SK-N-SH (cell line): ENCODE measurements at regions not wholly inside any gene's neighbourhood (a gene's known extent, or its start where the extent isn't known, plus 50 kb on each side); places are given as distances from the start of the nearest gene placed in this dataset.
A peak's percentile ranks its signal among the peaks of the same experiment; 100 is the strongest.

ENCODE experiments used
- CTCF ChIA-PET: fragments of 300-600, 350-600 bp; formaldehyde crosslinking; extraction: SDS; loops from one replicate; lab custom pipeline; 2021; lab: Yijun Ruan, JAX
- POLR2A ChIA-PET: fragments of 350-600 bp; sonication (Branson Sonifier 250); formaldehyde crosslinking; extraction: SDS; loops from one replicate; lab custom pipeline; 2020; ENCODE audit warnings: antibody characterized with exemption, inconsistent platforms; lab: Yijun Ruan, JAX
- DNase-seq: peaks from one replicate; pipeline ENCODE4 v3.0.0; 2012
- H2AFZ ChIP-seq: fragments of 200-600 bp; sonication (generic); 2 replicates; pipeline ENCODE4 v1.8.1; 2016; ENCODE audit warnings: antibody characterized with exemption, mild to moderate bottlenecking, low read depth
- H3F3A ChIP-seq: fragments of 200-600 bp; sonication (generic); replicated peaks from 2 replicates; pipeline ENCODE3; 2016; ENCODE audit warnings: antibody characterized with exemption, mild to moderate bottlenecking; ENCODE audit not compliant: insufficient read depth
- H3K27ac ChIP-seq, 2 experiments: fragments of 200-500 bp in 1 of 2; fragments of 200-600 bp in 1 of 2; sonication (Bioruptor generic) in 1 of 2; sonication (generic), shearing (Covaris generic) in 1 of 2; 2 replicates each; pipeline versions ENCODE4 v1.5.1 to v1.6.1; 2014 to 2016; ENCODE audit warnings: low read depth in 2 of 2, inconsistent platforms in 1 of 2, low read length in 1 of 2, mild to moderate bottlenecking in 1 of 2, mixed read lengths in 1 of 2
- H3K27me3 ChIP-seq: fragments of 200-600 bp; sonication (generic), shearing (Covaris generic); 2 replicates; pipeline ENCODE4 v1.6.1; 2016; ENCODE audit warnings: mixed run types; ENCODE audit not compliant: insufficient read depth
- H3K36me3 ChIP-seq, 2 experiments: fragments of 200-500 bp in 1 of 2; fragments of 200-600 bp in 1 of 2; sonication (Bioruptor generic) in 1 of 2; sonication (generic) in 1 of 2; replicated peaks in 1 of 2; 2 replicates each; pipeline versions ENCODE3 to v1.5.1; 2014 to 2016; ENCODE audit warnings: low read length in 1 of 2, mild to moderate bottlenecking in 1 of 2; ENCODE audit not compliant: insufficient read depth in 2 of 2, control insufficient read depth in 1 of 2
- H3K4me1 ChIP-seq, 2 experiments: fragments of 200-500 bp in 1 of 2; fragments of 200-600 bp in 1 of 2; sonication (Bioruptor generic) in 1 of 2; sonication (generic), shearing (Covaris generic) in 1 of 2; 2 replicates each; pipeline versions ENCODE4 v1.5.1 to v1.6.1; 2014 to 2016; ENCODE audit warnings: low read depth in 1 of 2, low read length in 1 of 2, mixed run types in 1 of 2; ENCODE audit not compliant: insufficient read depth in 2 of 2, control insufficient read depth in 1 of 2
- H3K4me2 ChIP-seq: fragments of 200-600 bp; sonication (generic), shearing (Covaris generic); 2 replicates; pipeline ENCODE4 v1.6.1; 2017; ENCODE audit warnings: mixed run types
- H3K4me3 ChIP-seq, 2 experiments: fragments of 200-500 bp in 1 of 2; fragments of 200-600 bp in 1 of 2; sonication (Bioruptor generic) in 1 of 2; sonication (generic), shearing (Covaris generic) in 1 of 2; 2 replicates each; pipeline versions ENCODE4 v1.5.1 to v1.8.1; 2014 to 2016; ENCODE audit warnings: low read depth in 2 of 2, inconsistent platforms in 1 of 2, low read length in 1 of 2, mild to moderate bottlenecking in 1 of 2, mixed read lengths in 1 of 2, moderate library complexity in 1 of 2
- H3K79me2 ChIP-seq: fragments of 200-600 bp; sonication (generic); 2 replicates; pipeline ENCODE4 v1.8.1; 2017; ENCODE audit warnings: mild to moderate bottlenecking; ENCODE audit not compliant: insufficient read depth
- H3K9ac ChIP-seq: fragments of 200-600 bp; sonication (generic); 2 replicates; pipeline ENCODE4 v1.6.1; 2017; ENCODE audit warnings: mixed run types
- H3K9me2 ChIP-seq: fragments of 200-600 bp; sonication (generic); 2 replicates; pipeline ENCODE4 v1.6.1; 2017; ENCODE audit warnings: mixed run types
- H3K9me3 ChIP-seq: fragments of 200-600 bp; sonication (generic); 2 replicates; pipeline ENCODE4 v1.6.1; 2017; ENCODE audit warnings: mixed run types, mild to moderate bottlenecking, moderate library complexity
- H4K20me1 ChIP-seq: fragments of 200-600 bp; sonication (generic); 2 replicates; pipeline ENCODE4 v1.6.1; 2017; ENCODE audit warnings: mild to moderate bottlenecking, mixed run types; ENCODE audit not compliant: insufficient read depth
- CHD2 ChIP-seq: fragments of 150-350 bp; IDR thresholded peaks from 2 replicates; pipeline ENCODE4 v1.6.1; 2018; ENCODE audit warnings: low read length; ENCODE audit not compliant: partially characterized antibody
- FOSL2 ChIP-seq: IDR thresholded peaks from 2 replicates; pipeline ENCODE4 v1.4.0; 2012; ENCODE audit warnings: low read depth, mild to moderate bottlenecking, moderate library complexity, borderline replicate concordance
- FOXJ3 ChIP-seq: sonication (generic); formaldehyde crosslinking; IDR thresholded peaks from 2 replicates; pipeline ENCODE4 v1.5.1; 2020; ENCODE audit warnings: mild to moderate bottlenecking, missing genetic modification reagents
- FOXM1 ChIP-seq: IDR thresholded peaks from 2 replicates; pipeline ENCODE4 v1.4.0; 2012; ENCODE audit warnings: low read depth, mild to moderate bottlenecking
- GATA2 ChIP-seq: sonication (generic); formaldehyde crosslinking; IDR thresholded peaks from 2 replicates; pipeline ENCODE4 v1.5.0; 2020; ENCODE audit warnings: mild to moderate bottlenecking, missing genetic modification reagents
- MAX ChIP-seq: IDR thresholded peaks from 2 replicates; pipeline ENCODE4 v1.4.0; 2012; ENCODE audit warnings: low read depth
- MEF2A ChIP-seq: IDR thresholded peaks from 2 replicates; pipeline ENCODE4 v1.4.0; 2012; ENCODE audit warnings: low read depth, borderline replicate concordance
- MXI1 ChIP-seq: IDR thresholded peaks from 2 replicates; pipeline ENCODE4 v1.6.1; 2012; ENCODE audit warnings: mild to moderate bottlenecking, low read depth, low read length, improper control_type of control experiment
- POLR2AphosphoS5 ChIP-seq: IDR thresholded peaks from 2 replicates; pipeline ENCODE4 v1.6.1; 2012; ENCODE audit warnings: low read depth, low read length
- RAD21 ChIP-seq: IDR thresholded peaks from 2 replicates; pipeline ENCODE4 v1.6.1; 2012; ENCODE audit warnings: mild to moderate bottlenecking, low read length
- REST ChIP-seq: IDR thresholded peaks from 2 replicates; pipeline ENCODE4 v1.6.1; 2012; ENCODE audit warnings: mild to moderate bottlenecking, low read depth, low read length, moderate library complexity
- RXRA ChIP-seq: IDR thresholded peaks from 2 replicates; pipeline ENCODE4 v1.4.0; 2012; ENCODE audit warnings: low read depth, mild to moderate bottlenecking, borderline replicate concordance
- SIN3A ChIP-seq: IDR thresholded peaks from 2 replicates; pipeline ENCODE4 v1.6.1; 2012; ENCODE audit warnings: low read depth, mild to moderate bottlenecking, low read length, moderate library complexity, borderline replicate concordance
- TEAD4 ChIP-seq: IDR thresholded peaks from 2 replicates; pipeline ENCODE4 v1.4.0; 2012; ENCODE audit warnings: mild to moderate bottlenecking, borderline replicate concordance; ENCODE audit not compliant: insufficient read depth
- ZBTB33 ChIP-seq: IDR thresholded peaks from 2 replicates; pipeline ENCODE4 v1.4.0; 2012; ENCODE audit warnings: low read depth, borderline replicate concordance
- WGBS: methylation state at CpG from one replicate; pipeline ENCODE4 v1.1.6; 2017; ENCODE audit warnings: low lambda C conversion rate; 5-methylcytosine and 5-hydroxymethylcytosine counted together
- TF ChIP-seq, protein P1 (sequence below): fragments of 200-600 bp; sonication (generic); IDR thresholded peaks from 2 replicates; pipeline ENCODE4 v1.6.1; 2017; ENCODE audit warnings: antibody characterized with exemption, mild to moderate bottlenecking, moderate library complexity
- TF ChIP-seq, protein P2 (sequence below): fragments of 150-350 bp; IDR thresholded peaks from 2 replicates; pipeline ENCODE4 v1.6.1; 2016; ENCODE audit warnings: mild to moderate bottlenecking, low read depth, low read length
- TF ChIP-seq, protein P3 (sequence below): fragments of 150-350 bp; IDR thresholded peaks from 2 replicates; pipeline ENCODE4 v1.6.1; 2017; ENCODE audit warnings: antibody characterized with exemption, low read length, low read depth, borderline replicate concordance

DNA sequence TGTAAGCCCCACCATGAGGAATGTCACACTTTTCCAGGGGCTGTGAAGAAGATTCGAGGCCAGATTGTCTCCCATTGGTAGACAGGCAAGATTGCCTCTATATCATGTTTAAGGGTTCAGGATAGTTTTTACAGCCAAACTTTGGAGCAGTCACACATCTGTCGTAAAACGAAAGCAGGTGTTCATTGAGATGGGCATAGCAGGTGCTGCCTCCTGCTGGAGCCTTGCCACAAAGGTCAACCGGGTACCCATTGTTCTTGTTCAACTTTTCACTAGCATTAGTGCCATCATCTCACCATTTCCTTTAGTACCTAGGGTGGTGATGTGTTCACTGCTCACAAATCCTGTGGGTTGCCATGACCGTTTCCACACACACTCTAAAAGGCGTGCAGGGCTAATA is 198.3 kb downstream of the HTR1B start:
- Histone ChIP-seq H3K27ac (no peak overlapping the region), H3K79me2 (no peaks in the 10 kb centered on the region), H3K27me3 (no peaks in the 10 kb centered on the region), H2AFZ (no peak overlapping the region), H3F3A (no peaks in the 10 kb centered on the region), H3K4me2 (no peak overlapping the region), H3K4me3 (no peak overlapping the region), H3K9me3 (no peaks in the 10 kb centered on the region), H3K9me2 (no peaks in the 10 kb centered on the region), H4K20me1 (no peaks in the 10 kb centered on the region), H3K9ac (no peak overlapping the region), H3K4me1 (no peaks in the 10 kb centered on the region), H3K36me3 (no peaks in the 10 kb centered on the region)
- whole genome bisulfite sequencing: 31% methylated on average over 6 of the region's 6 CpGs
- DNase-seq: no peak
- no peak for TF ChIP-seq TEAD4
- TF ChIP-seq, protein P1, sequence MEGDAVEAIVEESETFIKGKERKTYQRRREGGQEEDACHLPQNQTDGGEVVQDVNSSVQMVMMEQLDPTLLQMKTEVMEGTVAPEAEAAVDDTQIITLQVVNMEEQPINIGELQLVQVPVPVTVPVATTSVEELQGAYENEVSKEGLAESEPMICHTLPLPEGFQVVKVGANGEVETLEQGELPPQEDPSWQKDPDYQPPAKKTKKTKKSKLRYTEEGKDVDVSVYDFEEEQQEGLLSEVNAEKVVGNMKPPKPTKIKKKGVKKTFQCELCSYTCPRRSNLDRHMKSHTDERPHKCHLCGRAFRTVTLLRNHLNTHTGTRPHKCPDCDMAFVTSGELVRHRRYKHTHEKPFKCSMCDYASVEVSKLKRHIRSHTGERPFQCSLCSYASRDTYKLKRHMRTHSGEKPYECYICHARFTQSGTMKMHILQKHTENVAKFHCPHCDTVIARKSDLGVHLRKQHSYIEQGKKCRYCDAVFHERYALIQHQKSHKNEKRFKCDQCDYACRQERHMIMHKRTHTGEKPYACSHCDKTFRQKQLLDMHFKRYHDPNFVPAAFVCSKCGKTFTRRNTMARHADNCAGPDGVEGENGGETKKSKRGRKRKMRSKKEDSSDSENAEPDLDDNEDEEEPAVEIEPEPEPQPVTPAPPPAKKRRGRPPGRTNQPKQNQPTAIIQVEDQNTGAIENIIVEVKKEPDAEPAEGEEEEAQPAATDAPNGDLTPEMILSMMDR: peak; percentile 21
- 0 out of 2 replicates have a peak, but pooled peaks have one; percentile 8 for TF ChIP-seq RAD21
- ChIA-PET POLR2A (no interaction called here), CTCF (no interaction called here)

DNA sequence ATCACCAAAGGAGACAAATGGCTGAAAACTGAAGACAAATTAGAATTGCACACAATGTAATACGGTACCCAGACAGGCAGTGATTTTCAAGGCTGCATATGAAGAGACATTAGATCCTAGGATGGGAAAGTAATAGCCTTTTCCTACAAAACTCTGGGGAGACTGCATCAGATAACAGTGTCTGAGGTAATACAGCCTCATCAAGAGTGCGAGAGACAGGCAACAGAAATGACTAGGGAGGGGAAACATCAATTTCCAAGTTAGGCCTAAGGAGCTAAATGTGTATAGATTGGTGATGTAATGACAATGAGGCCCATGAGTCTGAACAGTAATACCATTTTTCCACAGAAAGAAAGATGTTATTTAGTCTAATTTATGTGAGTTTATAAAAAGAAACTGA is 200.3 kb downstream of the HTR1B start:
- POLR2A ChIA-PET: no interaction called here
- no peak for TF ChIP-seq MAX
- TF ChIP-seq CHD2: no peak
- no peak for TF ChIP-seq GATA2 (CRISPR knock-in tag)
- TF ChIP-seq FOXJ3: no peak
- TF ChIP-seq, protein P2, sequence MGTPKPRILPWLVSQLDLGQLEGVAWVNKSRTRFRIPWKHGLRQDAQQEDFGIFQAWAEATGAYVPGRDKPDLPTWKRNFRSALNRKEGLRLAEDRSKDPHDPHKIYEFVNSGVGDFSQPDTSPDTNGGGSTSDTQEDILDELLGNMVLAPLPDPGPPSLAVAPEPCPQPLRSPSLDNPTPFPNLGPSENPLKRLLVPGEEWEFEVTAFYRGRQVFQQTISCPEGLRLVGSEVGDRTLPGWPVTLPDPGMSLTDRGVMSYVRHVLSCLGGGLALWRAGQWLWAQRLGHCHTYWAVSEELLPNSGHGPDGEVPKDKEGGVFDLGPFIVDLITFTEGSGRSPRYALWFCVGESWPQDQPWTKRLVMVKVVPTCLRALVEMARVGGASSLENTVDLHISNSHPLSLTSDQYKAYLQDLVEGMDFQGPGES: no peak
- no peak for TF ChIP-seq RXRA
- no peak for TF ChIP-seq ZBTB33
- TF ChIP-seq, protein P3, sequence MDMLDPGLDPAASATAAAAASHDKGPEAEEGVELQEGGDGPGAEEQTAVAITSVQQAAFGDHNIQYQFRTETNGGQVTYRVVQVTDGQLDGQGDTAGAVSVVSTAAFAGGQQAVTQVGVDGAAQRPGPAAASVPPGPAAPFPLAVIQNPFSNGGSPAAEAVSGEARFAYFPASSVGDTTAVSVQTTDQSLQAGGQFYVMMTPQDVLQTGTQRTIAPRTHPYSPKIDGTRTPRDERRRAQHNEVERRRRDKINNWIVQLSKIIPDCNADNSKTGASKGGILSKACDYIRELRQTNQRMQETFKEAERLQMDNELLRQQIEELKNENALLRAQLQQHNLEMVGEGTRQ: no peak
- no peak for TF ChIP-seq REST
- no peak for TF ChIP-seq FOXM1
- TF ChIP-seq MEF2A: no peak
- TF ChIP-seq FOSL2: no peak
- no peak for TF ChIP-seq RAD21
- TF ChIP-seq MXI1: no peak
- TF ChIP-seq POLR2AphosphoS5: no peak
- TF ChIP-seq SIN3A: no peak

More for the DNA sequence above, 200.3 kb downstream of the HTR1B start:
- Histone ChIP-seq H3K4me3 (no peak overlapping the region), H3K79me2 (no peaks in the 10 kb centered on the region), H3K27me3 (no peaks in the 10 kb centered on the region), H3K9ac (no peak overlapping the region), H3K9me2 (no peaks in the 10 kb centered on the region), H4K20me1 (no peaks in the 10 kb centered on the region), H3K4me1 (no peaks in the 10 kb centered on the region), H2AFZ (peak overlapping the region; percentile 28; the same call in 1 of the 2 replicates), H3K9me3 (no peaks in the 10 kb centered on the region), H3K4me2 (no peak overlapping the region), H3F3A (no peaks in the 10 kb centered on the region), H3K36me3 (no peaks in the 10 kb centered on the region), H3K27ac (no peak overlapping the region)
- WGBS: 27% methylated on average over 2 of the region's 2 CpGs
- DNase-seq: no peak
- CTCF ChIA-PET: no interaction called here
